Islet precursor cell (in vitro differentiated cells): ENCODE measurements at regions not wholly inside any gene's neighbourhood (a gene's known extent, or its start where the extent isn't known, plus 50 kb on each side); places are given as distances from the start of the nearest gene placed in this dataset.
"Not testable (repeated sequence)": the region's sequence is repeated elsewhere in the genome, so short reads cannot be mapped to it uniquely, and the experiment has no call there.

ENCODE experiments used
- DNase-seq: peaks from one replicate; pipeline ENCODE4 v3.0.0-alpha.2; 2018

- no peak for DNase-seq
These were observed 1490.0 kb upstream of the GBE1 start for GRCh38 chr3:83251490-83251889.

DNA sequence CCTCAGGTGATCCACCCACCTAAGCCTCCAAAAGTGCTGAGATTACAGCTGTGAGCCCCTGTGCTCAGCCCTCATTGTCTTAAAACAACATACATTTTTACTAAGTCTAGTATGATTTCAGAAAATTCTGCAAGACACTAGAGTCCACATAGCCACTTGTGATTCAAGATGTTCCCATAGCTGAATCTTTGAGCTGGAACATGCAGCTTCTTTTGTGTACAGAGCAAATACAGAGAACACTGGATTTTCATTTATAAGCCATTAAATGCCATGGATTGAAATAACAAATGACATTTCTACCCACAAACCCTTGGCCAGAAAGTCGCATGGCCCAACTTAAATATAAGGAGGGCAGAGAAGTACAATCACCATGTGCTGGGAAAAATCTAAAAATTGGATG, 1489.2 kb upstream of the GBE1 start:
- DNase-seq = no peak

DNA sequence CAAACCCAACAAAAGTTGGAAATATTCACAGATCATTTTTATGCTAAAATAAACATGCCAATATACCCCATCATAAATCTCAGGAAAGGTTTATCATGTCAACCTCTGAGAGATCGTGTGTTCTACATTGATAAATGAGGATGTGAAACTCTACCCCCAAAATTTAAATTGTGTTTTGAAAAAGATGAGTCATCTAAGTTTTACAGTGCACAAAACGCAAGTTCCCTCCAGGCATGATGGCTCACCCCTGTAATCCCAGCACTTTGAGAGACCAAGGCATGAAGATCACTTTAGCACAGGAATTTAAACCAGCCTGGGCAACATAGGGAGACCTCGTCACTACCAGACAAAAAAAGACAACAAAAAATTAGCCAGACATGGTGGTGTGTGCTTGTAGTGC, 1487.0 kb upstream of the GBE1 start:
- no peak for DNase-seq

- no peak for DNase-seq
These were observed 1473.9 kb upstream of the GBE1 start for GRCh38 chr3:83235180-83235814.

GRCh38 chr3:83233715-83234114, 1472.3 kb upstream of the GBE1 start:
- no peak for DNase-seq

DNA sequence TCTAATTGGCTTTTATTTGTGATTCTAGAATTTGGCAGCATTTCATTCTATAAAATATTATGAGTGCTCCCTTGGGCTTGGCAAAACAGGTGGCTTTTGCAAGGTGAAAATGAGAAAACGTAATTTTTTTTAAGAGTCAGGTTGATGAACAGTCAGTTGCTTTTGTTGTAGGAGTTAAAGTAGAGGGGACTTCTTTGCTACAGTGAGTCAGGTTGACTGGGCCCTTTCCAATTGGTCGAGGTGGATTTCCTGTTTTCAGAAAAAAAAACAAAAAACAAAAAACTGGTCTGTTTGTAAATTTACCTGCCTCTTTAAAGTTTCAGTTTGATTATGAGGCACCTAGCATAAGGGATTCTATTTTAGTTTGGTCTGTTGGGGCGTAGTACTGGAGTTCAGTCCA, 1469.4 kb upstream of the GBE1 start:
- no peak for DNase-seq

GRCh38 chr3:83230376-83230775, 1468.9 kb upstream of the GBE1 start:
- DNase-seq = no peak

DNA sequence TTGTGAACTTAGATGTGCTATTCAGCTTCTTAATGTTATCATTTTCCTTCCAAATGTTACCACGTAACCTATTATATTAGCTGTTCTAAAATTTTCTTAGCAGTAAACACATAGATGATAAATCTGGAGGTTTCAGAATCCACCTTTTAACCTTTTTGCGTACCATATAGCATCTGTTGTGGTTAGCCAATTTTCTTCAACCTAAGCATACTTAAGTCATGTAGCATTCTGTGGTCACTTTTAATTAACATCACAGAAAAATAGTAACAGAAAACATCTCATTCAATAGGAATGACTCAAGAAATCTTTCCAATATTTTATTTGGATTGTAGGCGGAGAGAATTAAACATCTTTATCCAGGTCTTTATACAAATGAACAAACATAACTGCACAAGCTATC, 1465.3 kb upstream of the GBE1 start:
- DNase-seq = no peak

DNA sequence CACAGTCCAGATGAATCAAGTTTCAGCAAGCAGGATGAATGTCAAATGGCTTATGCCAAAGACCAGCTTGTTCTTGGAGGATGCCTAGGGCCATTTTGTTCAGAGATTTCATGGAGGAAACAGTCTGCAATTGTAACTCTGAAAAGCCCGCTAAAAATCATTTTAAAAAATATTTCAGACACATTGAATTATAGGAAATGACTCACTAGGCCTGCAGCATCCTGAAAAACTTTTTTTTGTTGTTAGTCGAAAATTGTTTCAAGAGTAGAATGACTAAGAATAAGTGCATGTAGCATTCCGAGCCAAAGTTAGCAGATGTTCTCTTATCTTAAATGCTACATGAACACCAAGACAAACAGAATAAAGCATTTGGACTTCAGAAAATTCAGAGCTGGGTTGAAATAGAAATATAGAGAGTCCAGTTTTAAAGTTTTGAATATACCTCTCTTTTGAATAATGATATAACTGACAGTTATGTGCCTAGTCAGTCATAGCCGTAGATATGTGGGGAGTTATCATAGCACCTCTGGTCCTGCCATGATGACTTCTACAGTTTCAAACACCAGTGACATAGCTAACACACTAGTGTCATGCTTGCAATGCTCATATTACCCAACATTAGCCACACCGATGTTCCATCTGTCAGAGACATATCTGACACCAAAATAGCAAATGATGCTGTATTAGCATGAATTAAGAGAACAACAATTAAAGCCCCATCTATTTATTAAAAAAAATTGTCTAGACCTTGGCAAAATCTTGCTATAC, 1462.8 kb upstream of the GBE1 start:
- DNase-seq = no peak

- DNase-seq = no peak
These were observed 1457.1 kb upstream of the GBE1 start for GRCh38 chr3:83218383-83219200.

DNA sequence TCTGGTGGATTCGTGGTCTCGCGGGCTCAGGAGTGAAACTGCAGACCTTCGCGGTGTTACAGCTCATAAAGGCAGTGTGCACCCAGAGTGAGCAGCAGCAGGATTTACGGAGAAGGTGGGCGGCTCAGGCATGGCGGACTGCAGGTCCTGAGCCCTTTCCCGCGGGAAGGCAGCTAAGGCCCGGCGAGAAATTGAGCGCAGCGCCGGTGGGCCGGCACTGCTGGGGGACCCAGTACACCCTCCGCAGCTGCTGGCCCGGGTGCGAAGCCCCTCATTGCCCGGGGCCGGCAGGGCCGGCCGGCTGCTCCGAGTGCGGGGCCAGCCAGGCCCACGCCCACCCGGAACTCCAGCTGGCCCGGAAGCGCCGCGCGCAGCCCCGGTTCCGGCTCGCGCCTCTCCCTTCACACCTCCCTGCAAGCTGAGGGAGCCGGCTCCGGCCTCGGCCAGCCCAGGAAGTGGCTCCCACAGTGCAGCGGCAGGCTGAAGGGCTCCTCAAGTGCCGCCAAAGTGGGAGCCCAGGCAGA, 1456.2 kb upstream of the GBE1 start:
- DNase-seq = not testable (repeated sequence)

DNA sequence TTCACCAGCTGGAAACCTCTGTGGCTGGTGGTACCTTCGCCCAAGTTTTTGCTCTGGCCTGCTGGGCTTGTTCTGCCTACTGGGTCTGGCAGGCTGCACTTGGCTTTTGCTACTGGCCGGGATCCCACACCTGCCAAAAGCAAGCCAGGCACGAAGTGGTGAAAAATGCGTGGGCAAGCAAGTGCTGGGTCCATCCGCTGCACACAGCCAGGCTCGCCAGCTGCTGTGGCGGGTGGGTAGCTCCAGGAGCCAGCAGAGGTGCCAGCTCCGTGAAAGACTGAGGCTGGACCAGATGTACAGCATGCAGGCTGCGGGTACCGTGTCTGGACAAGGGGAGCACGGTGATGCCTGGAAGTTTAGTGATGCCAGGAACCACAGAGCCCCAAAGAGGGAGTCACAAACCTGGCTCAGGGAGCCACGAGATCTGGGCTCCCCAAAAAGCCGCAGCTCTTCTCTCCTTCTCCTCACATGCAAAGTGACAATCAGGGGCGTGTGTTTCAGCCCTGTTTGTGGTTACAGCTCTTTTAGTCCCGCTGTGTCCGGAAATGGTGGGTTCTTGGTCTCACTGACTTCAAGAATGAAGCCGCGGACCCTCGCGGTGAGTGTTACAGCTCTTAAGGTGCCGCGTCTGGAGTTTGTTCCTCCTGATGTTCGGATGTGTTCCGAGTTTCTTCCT, 1455.6 kb upstream of the GBE1 start:
- peak; percentile 50 for DNase-seq

DNA sequence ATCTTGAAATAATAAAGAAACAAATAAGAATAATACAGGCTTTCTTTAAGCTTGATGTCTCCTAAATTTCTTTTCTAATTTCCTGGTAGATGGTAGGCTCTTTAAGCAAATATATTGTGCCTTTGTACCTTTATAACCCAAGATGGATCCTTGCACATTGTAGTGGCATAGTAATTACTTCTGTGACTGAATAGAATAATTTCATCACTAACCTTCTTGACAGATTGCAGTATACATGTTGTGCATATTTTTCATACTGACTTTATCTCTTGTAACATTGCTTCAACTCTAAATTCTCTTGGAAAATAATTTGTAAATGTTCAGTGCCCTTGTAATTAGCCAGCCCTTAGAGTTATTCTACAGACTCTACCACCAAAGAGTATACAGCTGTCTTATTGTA, 1433.8 kb upstream of the GBE1 start:
- no peak for DNase-seq

- DNase-seq = no peak
These were observed 1432.1 kb upstream of the GBE1 start for GRCh38 chr3:83193526-83193925.

DNA sequence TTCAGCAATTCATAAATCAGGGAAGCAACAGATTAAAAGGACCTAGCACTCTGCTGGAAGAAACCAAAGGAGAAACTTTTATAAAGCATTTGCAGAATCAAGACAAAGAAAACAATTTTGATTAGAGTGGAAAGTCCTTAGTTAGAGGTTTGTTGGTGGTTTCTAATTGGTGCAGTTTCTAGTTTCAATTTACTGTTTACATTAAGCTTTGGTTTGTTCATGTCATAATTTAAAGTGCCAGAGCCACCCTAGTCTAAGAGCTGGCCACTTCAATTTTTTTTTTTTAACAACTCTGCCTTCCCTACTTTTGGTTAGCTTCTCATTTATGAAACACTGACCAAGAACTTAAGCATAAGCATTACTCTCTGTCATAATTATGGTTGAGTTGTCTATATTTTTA, 1428.2 kb upstream of the GBE1 start:
- DNase-seq = no peak

GRCh38 chr3:83169473-83169872, 1408.0 kb upstream of the GBE1 start:
- no peak for DNase-seq

DNA sequence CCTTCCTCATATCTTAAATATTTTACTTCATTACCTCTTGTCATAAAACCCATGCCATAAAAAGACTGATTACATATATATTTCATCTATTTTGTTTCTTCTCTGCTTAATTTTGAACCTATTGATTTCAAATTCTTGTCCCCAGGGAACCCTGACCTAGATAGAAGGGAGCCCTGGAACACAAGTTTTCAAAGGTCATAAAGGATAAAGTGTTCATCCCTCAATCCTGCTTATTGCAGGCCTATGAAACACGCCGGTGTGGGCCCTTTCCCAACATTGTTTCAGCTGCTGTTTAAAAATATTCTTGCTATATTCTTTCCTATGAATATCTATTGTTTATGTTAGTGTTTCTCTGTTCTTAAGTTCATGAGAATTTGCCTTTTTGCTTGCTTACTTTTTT, 1389.5 kb upstream of the GBE1 start:
- no peak for DNase-seq

DNA sequence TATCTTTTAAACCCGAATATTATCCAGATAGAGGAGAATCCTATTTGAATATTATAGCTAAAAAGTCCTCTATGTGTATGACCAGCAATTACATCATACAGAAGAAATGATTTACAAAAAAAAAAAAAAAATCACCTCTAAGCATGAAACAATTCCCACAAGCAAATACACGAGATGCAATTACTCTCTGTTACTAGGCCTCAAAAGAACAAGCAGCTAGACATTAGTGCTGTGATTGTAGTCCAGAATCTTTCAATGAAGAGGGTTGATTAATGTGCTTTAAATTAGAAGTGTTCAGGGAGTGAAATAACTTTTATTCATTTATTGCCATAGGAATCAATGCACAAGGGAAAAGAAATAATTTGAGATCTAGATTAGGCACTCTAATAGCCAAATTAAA, 1379.5 kb upstream of the GBE1 start:
- DNase-seq = no peak

- no peak for DNase-seq
These were observed 1369.8 kb upstream of the GBE1 start for GRCh38 chr3:83131236-83131635.

DNA sequence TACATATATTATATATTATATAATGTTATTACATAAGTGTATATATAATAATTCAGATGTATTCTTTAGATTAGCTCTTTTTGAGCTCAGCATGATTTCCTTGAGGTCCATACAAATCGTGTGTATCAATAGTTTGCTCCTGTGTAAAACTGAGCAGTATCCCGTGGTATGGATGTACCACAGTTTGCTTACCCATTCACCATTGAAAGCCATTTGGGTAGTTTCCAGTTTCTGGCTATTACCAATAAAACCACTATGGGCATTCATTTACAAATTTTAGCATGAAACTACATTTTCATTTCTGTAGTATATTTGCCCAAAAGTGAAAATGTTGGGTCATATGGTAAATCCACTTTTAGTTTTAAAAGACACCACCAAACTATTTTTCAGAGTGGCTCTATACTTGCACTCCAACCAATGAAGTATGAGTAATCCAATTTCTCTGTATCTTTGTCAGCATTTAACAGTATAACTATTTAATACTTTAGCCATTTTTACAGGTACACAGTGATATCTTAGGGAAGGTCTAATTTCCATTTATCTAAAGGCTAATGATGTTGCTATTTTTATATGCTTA, 1361.4 kb upstream of the GBE1 start:
- DNase-seq = no peak

GRCh38 chr3:83093222-83093572, 1331.8 kb upstream of the GBE1 start:
- DNase-seq = no peak

DNA sequence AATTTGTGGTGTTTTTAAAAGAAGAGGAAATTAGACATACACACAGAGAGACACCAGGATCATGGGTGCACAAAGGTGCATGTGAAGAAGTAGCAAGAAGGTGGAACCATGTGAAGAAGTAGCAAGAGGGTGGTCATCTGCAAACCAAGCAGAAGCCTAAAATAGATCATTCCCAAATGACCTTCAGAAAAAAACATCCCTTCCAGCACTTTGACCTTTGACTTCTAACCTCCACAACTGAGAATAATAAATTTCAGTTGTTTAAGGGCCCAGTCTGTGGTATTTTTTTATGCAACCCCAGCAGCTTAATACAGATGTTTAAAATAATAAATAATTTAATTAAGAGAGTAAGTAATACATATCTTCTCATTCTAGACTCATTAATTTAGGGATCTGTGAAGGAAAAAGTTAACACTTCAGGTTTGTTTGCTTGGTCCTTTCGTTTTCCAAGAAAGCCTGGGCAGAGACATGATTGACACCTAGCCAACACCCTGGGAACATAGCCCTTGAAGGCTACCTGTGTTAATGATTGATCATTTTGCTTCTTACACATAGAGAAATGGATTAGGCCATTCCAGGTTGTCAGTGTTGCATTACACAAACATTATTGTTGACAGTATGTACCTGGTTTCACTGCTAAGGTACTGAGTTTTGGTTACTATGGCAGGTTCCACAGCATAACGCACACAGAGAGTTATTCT, 1331.2 kb upstream of the GBE1 start:
- no peak for DNase-seq
